Gastrocnemius medialis (tissue), 4 donors: ENCODE measurements at regions not wholly inside any gene's neighbourhood (a gene's known extent, or its start where the extent isn't known, plus 50 kb on each side); places are given as distances from the start of the nearest gene placed in this dataset.

Experiments
- ATAC-seq, 2 donors: fragments of 150-250 bp; one replicate each; pipeline ENCODE4 v1.9.1; 2016
- DNase-seq, 2 donors: peaks; one replicate each; pipeline ENCODE4 v3.0.0-alpha.2; 2019
- H3K27ac ChIP-seq, 4 donors: fragments of 200-600 bp; sonication (generic); 1 replicate in 1 of 4; 2 replicates in 3 of 4; pipeline ENCODE4 v1.5.1; 2016 to 2018; ENCODE audit warnings: mild to moderate bottlenecking in 2 of 4, moderate library complexity in 1 of 4
- H3K27me3 ChIP-seq, 3 donors: fragments of 200-600 bp; sonication (generic) in 2 of 3; 1 replicate in 1 of 3; 2 replicates in 2 of 3; pipeline versions ENCODE4 v1.5.1 to v1.6.0; 2016 to 2019; ENCODE audit warnings: mild to moderate bottlenecking in 1 of 3, moderate library complexity in 1 of 3
- H3K36me3 ChIP-seq, 2 donors: fragments of 200-600 bp; sonication (generic) in 1 of 2; one replicate each; pipeline ENCODE4 v1.5.1; 2017 to 2018
- H3K4me1 ChIP-seq, 2 donors: fragments of 200-600 bp; sonication (generic) in 1 of 2; one replicate each; pipeline ENCODE4 v1.5.1; 2016 to 2017; ENCODE audit warnings: mild to moderate bottlenecking in 2 of 2
- H3K4me3 ChIP-seq, 4 donors: fragments of 200-600 bp; sonication (generic) in 3 of 4; 1 replicate in 1 of 4; 2 replicates in 3 of 4; pipeline ENCODE4 v1.5.1; 2016 to 2019; ENCODE audit warnings: mild to moderate bottlenecking in 2 of 4
- H3K9me3 ChIP-seq, 3 donors: fragments of 200-600 bp; sonication (generic) in 2 of 3; 1 replicate in 1 of 3; 2 replicates in 2 of 3; pipeline ENCODE4 v1.5.1; 2016 to 2019
- POLR2A ChIP-seq, 2 donors: fragments of 450-650 bp; IDR thresholded peaks; one replicate each; pipeline ENCODE4 v1.6.1; 2017; ENCODE audit warnings: antibody characterized with exemption in 2 of 2, mild to moderate bottlenecking in 2 of 2, moderate library complexity in 2 of 2
- in situ Hi-C, 4 donors: fragments of 200-750 bp; cut with MboI; loops; one replicate each; pipeline versions ENCODE4 v1.15.0 to v1.8.0; 2017; ENCODE audit warnings: low sequenced_read_pairs in 4 of 4
- intact Hi-C: fragments of 100-400 bp; cut with DNase I; formaldehyde crosslinking; loops from one replicate; pipeline ENCODE4 v1.15.1; 2023; ENCODE audit warnings: low total_unique reads
- TF ChIP-seq, protein P1 (sequence below), 5 experiments: fragments of 450-650 bp in 3 of 5; fragments of 200-600 bp in 2 of 5; sonication (generic) in 2 of 5; IDR thresholded peaks in 4 of 5; conservative IDR thresholded peaks in 1 of 5; 1 replicate in 4 of 5; 2 replicates in 1 of 5; pipeline ENCODE4 v1.5.1; 2016 to 2019; ENCODE audit warnings: antibody characterized with exemption in 5 of 5, mild to moderate bottlenecking in 3 of 5, moderate library complexity in 3 of 5

DNA sequence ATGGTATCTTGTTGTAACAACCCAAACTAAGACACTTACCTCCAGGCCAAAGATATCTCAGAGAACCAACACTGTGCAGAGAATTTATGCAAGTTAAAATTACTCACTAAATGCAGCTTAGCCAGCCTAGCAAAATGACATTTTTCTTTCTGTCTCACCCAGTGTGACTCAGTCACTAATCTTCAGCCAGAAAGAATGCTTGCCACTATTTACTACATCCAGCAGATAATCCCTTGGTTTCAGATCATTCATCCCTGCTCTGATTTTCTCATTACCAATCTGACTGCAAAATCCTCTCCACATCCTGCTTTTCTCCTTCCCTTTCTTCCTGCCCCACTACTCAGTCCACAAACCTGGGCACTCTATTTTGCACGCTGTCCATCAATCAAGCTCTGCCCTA lies 93.5 kb upstream of the NEBL start:
- Histone ChIP-seq H3K9me3 (no peaks in the 10 kb centered on the region), H3K36me3 (no peaks in the 10 kb centered on the region), H3K4me1 (no peaks in the 10 kb centered on the region), H3K27ac (no peak overlapping the region), H3K4me3 (no peak overlapping the region), H3K27me3 (no peaks in the 10 kb centered on the region)
- no peak for ATAC-seq
- intact Hi-C loops = no loop called here
- DNase-seq = no peak
- no peak for TF ChIP-seq POLR2A (IDR thresholded peaks at IDR 0.05)
- TF ChIP-seq, protein P1, sequence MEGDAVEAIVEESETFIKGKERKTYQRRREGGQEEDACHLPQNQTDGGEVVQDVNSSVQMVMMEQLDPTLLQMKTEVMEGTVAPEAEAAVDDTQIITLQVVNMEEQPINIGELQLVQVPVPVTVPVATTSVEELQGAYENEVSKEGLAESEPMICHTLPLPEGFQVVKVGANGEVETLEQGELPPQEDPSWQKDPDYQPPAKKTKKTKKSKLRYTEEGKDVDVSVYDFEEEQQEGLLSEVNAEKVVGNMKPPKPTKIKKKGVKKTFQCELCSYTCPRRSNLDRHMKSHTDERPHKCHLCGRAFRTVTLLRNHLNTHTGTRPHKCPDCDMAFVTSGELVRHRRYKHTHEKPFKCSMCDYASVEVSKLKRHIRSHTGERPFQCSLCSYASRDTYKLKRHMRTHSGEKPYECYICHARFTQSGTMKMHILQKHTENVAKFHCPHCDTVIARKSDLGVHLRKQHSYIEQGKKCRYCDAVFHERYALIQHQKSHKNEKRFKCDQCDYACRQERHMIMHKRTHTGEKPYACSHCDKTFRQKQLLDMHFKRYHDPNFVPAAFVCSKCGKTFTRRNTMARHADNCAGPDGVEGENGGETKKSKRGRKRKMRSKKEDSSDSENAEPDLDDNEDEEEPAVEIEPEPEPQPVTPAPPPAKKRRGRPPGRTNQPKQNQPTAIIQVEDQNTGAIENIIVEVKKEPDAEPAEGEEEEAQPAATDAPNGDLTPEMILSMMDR (IDR thresholded peaks at IDR 0.05 in 4 of 5, conservative IDR thresholded peaks at IDR 0.05 in 1 of 5) = no peak
- in situ Hi-C loops = no loop called here

DNA sequence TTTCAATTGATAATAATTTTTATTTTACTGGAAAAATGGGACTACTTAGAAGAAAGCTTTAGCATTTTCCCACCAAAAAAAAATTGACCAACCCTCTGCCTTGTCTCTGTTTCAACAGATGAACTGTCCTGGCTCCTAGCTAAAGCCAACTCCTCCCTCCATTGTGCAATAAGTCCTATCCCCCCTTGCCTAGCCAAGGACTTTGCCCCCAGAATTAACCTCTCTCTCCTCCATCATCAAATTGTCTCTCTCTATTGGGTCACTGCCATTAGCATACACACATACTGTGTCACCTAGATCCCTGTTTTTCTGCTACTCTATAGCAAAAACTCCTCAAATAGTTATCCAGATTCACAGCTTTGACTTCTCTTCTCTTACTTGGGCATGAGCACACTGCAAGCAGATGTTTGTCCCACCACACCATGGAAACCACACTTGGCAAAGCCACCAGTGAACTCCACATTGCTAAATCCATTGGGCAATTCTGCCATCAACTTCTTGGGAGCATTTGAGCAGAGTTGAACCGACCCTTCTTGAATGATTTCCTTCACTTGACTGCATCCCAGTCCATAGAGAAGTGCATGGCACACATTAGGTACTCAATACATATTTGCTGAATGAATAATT lies 91.4 kb upstream of the NEBL start:
- no peak for ATAC-seq
- H3K4me3 ChIP-seq = no peak overlapping the region
- H3K4me1 ChIP-seq = no peaks in the 10 kb centered on the region
- H3K9me3 ChIP-seq = no peaks in the 10 kb centered on the region
- H3K36me3 ChIP-seq = no peaks in the 10 kb centered on the region
- in situ Hi-C loops (no loop called here), intact Hi-C loops (no loop called here)
- H3K27ac ChIP-seq = no peak overlapping the region
- no peak for DNase-seq
- no peak for TF ChIP-seq POLR2A (IDR thresholded peaks at IDR 0.05)
- TF ChIP-seq, protein P1 (IDR thresholded peaks at IDR 0.05 in 4 of 5, conservative IDR thresholded peaks at IDR 0.05 in 1 of 5) = no peak
- no peaks in the 10 kb centered on the region for H3K27me3 ChIP-seq

DNA sequence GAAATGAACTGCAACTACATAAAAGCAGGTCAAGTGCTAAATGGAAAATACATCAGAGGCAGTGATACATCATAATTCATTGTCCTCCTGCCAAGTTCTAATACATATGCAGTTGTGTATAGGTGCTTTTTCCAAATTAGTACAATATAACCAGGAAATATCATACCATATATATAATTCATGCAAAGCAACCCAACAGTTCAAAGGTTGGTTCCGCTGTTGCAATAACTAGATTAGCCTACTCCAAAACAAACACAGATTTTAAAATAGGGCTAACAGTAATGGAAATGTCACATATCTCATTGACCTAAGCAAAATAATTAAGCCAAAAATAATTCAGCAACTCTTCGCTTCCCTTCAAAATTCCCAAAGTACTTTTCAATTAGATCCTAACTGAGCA lies 88.9 kb upstream of the NEBL start:
- no peaks in the 10 kb centered on the region for H3K36me3 ChIP-seq
- DNase-seq (no peak), ATAC-seq (no peak)
- H3K4me1 ChIP-seq = no peaks in the 10 kb centered on the region
- in situ Hi-C loops = no loop called here
- no peak overlapping the region for H3K27ac ChIP-seq
- intact Hi-C loops = no loop called here
- no peaks in the 10 kb centered on the region for H3K9me3 ChIP-seq
- no peak for TF ChIP-seq POLR2A (IDR thresholded peaks at IDR 0.05)
- TF ChIP-seq, protein P1 (IDR thresholded peaks at IDR 0.05 in 4 of 5, conservative IDR thresholded peaks at IDR 0.05 in 1 of 5) = no peak
- H3K27me3 ChIP-seq = no peaks in the 10 kb centered on the region
- no peak overlapping the region for H3K4me3 ChIP-seq

DNA sequence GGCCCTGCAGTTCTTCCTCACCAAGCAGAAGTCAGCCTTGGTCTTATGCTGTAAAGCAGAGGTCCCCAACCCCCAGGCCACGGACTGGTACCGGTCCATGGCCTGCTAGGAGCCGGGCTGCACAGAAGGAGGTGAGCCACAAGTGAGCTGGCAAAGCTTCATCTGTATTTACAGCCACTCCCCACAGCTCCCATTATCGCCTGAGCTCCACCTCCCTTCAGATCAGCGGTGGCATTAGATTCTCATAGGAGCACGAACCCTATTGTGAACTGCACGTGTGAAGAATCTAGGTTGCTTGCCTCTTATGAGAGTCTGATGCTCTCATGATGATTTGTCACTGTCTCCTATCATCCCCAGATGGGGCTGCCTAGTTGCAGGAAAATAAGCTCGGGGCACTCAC lies 87.6 kb upstream of the NEBL start:
- Histone ChIP-seq H3K4me1 (no peaks in the 10 kb centered on the region), H3K27ac (no peak overlapping the region), H3K27me3 (no peaks in the 10 kb centered on the region), H3K36me3 (no peaks in the 10 kb centered on the region), H3K4me3 (no peak overlapping the region), H3K9me3 (no peaks in the 10 kb centered on the region)
- in situ Hi-C loops (no loop called here), intact Hi-C loops (no loop called here)
- DNase-seq (no peak), ATAC-seq (no peak)
- TF ChIP-seq POLR2A (IDR thresholded peaks at IDR 0.05) = no peak
- TF ChIP-seq, protein P1 (IDR thresholded peaks at IDR 0.05 in 4 of 5, conservative IDR thresholded peaks at IDR 0.05 in 1 of 5) = no peak

DNA sequence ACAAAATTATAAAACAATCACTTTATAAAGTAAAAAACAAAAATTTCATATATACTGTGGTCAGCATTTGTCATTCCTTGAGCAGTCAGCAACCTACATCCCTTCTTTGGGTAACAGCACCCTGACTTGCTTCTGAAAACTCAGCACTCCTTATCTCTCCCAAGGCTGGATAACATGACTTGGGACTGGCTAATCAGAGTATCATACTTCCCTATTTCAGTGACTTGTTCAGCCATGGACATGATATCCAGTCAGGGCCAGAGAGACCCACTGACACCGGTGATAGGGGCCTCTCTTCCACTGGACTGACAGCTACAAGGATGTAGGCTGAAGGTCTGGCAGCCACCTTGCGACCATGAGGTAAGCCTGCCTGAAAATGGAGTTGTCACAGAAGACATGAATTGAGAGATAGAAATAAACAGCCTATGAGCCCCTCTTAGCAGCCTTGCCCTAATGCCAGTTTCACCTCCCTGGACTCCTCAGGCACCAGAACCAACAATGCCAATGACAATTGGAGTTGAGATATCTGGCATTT lies 84.4 kb upstream of the NEBL start:
- intact Hi-C loops = no loop called here

More for the DNA sequence above, 84.4 kb upstream of the NEBL start:
- H3K36me3 ChIP-seq = no peaks in the 10 kb centered on the region
- TF ChIP-seq, protein P1 (IDR thresholded peaks at IDR 0.05 in 4 of 5, conservative IDR thresholded peaks at IDR 0.05 in 1 of 5) = no peak
- TF ChIP-seq POLR2A (IDR thresholded peaks at IDR 0.05) = no peak
- H3K27ac ChIP-seq = no peak overlapping the region
- no peaks in the 10 kb centered on the region for H3K4me1 ChIP-seq
- no peaks in the 10 kb centered on the region for H3K9me3 ChIP-seq
- H3K4me3 ChIP-seq = no peak overlapping the region
- no peak for DNase-seq
- ATAC-seq = no peak
- no peaks in the 10 kb centered on the region for H3K27me3 ChIP-seq
- in situ Hi-C loops = no loop called here
